HG02870 (cell line): ENCODE measurements at regions not wholly inside any gene's neighbourhood (a gene's known extent, or its start where the extent isn't known, plus 50 kb on each side); places are given as distances from the start of the nearest gene placed in this dataset.
A peak's percentile ranks its signal among the peaks of the same experiment; 100 is the strongest.

Experiments
- ATAC-seq: cut with Tn5 transposase; IDR thresholded peaks from one replicate; pipeline ENCODE4 v1.9.1; 2021; ENCODE audit warnings: mild to moderate bottlenecking, moderate library complexity; ENCODE audit not compliant: unreplicated experiment

DNA sequence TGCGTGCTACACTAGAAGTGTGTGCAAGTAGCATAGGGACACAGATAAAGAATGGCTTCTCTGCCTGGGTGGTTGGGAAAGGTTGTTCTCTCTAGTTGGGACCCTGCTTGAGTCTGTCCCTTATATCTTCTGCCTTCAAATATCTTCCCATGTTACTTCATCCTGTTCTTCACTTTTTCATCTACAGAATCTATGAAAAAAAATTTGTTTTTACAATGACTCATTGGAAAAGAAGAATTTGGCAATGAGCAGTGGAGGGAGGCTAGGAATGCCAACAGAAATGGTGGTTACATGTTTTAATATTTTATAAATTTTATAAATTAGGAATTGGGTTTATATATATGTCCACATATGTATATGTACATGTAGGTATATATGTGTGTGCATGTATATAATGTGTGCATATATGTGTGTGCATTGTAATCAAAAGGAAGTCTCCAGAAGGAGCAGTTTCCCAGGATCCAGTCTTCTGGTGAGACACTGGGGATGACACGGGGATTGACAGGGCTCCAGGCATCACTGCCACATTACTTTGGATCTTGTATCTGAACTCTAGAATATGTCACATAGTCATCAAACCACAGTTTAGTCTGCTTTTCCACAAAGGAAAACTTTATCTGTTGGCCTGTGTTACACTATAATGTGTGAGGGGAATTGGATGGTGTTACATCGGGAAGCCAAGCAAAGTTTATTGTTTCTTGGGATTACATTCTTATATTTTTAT lies 75.3 kb upstream of the RIPOR2 start:
- no peak for ATAC-seq

GRCh38 chr6:25012657-25013056 lies 76.9 kb upstream of the RIPOR2 start:
- no peak for ATAC-seq

DNA sequence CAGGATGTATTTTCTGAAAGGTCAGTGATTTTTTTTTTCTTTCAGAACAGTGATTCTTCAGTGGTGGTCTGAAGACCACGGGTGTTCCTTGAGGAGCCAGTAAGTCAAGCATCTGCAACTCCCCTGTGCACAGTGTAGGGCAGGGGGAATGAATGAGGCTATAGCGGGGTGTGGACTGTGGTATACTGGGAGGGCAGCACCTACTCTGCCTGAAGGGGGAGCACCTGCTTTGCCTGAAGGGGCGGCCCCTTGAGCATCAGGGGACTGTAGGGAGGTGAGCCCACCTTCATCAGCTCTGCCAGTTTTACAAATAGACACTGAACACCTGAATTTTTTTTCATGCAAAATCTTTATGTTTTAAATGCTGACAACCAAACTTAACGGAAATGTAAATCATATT lies 77.5 kb upstream of the RIPOR2 start:
- ATAC-seq = peak; percentile 59

DNA sequence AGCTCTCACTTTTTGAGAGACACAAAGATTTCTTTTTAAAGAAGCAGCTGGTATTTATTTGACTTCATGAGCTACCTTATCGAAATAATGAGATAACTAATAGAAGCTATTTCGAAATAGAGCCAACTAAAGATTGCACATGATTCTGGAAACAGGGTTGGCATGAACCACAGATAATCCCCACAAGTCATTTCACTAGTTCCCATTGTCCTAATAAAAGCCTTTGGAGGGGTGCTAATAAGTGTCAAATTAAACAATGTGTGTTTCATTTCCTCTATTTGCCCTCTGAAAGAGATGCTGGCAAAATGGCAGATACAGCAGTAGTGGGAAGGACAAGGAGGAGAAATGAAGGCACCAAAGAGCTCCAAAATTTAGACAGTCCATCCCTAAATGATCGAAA lies 78.6 kb upstream of the RIPOR2 start:
- ATAC-seq = no peak

DNA sequence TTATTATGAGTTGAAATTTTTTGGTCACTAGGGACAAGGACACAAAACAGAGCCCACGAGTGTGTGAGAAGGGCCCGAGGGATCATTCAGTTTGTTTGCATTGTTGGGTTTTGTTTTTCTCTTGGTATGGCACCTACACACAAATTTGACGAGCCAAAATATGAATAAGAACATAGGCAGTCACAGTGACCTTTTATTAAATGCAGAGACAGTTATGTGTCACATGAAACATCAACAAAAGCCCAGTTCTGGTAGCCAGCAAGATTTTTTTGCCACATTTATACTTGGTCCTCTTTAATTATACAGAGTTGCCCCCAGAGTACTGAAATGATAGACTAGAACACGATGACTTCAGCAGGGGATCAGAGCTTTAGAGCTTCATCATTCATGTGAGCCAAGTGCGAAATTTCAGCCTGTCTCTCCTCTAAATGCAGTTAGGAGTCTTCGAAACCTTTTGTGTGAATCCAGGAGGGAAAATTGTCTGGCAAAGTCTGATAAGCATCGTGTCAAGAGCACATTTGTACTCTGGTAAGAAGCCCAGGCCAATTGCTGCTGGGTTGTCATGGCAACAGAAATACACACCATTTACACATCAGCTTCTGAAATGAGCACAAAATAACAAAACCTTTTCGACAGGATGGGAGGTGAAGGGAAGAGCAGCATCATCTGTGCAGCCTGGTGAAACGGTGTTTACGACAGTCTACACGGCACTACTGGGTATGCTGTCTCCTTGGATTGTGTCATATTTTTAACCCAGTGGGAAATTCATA lies 79.2 kb upstream of the RIPOR2 start:
- peak; percentile 34 for ATAC-seq

DNA sequence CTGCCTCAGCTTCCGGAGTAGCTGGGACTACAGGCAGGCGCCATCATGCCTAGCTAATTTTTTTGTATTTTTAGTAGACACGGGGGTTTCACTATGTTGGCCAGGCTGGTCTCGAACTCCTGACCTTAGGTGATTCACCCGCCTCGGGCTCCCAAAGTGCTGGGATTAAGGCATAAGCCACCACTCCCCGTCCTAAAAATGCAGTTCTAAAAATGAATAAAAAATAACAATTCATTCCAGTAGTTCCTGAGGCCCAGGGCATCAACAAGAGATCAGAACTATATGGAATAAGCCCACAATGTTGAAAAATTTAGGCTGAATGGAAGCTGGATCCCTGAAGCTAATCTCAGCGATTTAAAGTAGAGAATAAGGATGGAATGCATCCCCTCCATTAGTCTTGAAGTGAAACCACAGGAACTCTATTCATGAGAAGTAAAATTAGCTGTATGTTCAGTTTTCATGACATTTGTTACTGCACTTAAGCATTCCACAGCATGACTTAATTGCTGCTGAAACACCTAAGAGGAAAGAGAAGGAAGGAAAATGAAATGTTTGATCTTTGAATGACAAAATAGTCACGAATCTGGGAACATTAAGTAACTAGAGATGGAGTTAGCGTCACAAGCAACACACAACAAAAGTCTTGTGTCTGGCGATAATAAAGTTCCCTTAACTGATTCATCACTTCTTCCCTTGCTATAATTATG lies 80.4 kb upstream of the RIPOR2 start:
- ATAC-seq = no peak

- ATAC-seq = no peak
Observed at GRCh38 chr6:25017486-25017885, 81.7 kb upstream of the RIPOR2 start.

GRCh38 chr6:25017932-25018567 lies 82.3 kb upstream of the RIPOR2 start:
- ATAC-seq = no peak

DNA sequence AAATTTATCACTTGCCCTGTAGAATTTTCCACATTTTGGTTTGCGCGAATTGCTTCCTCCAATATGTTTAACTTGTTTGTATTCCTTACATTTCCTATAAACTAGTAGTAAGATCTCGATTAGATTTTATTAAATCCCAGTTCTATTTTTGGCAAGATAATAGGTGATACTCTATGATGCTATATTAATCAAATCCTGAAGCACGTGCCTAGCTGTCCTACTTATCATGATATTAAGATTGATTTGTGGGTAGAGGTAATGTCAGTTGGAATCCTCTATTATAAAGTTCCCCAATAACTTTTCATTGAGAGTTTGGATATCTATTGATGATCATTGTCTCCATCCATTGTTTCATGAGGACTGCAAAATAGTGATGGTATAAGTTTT lies 82.8 kb upstream of the RIPOR2 start:
- no peak for ATAC-seq

- no peak for ATAC-seq
Observed at GRCh38 chr6:25022140-25022553, 86.4 kb upstream of the RIPOR2 start.

- no peak for ATAC-seq
Observed at GRCh38 chr6:25023781-25024180, 88.0 kb upstream of the RIPOR2 start.

DNA sequence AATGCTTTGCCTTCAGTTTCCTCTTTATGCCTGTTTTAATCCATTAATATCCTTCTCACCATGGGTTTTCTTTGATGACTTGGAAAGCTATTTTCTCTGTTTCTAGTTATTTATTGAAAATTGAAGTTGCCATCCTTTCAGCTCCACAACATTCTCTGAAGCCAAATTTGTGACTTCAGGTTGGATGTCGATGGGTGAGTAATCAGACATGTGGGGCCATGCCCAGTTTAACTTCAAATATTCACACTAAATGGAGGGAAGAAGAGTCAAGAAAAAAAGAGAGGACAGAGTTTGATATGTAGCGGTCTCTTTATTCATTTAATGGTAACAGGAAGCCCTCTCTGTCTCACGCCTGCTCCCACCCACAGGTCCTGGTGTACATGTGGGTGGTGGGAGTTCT lies 89.1 kb upstream of the RIPOR2 start:
- no peak for ATAC-seq

DNA sequence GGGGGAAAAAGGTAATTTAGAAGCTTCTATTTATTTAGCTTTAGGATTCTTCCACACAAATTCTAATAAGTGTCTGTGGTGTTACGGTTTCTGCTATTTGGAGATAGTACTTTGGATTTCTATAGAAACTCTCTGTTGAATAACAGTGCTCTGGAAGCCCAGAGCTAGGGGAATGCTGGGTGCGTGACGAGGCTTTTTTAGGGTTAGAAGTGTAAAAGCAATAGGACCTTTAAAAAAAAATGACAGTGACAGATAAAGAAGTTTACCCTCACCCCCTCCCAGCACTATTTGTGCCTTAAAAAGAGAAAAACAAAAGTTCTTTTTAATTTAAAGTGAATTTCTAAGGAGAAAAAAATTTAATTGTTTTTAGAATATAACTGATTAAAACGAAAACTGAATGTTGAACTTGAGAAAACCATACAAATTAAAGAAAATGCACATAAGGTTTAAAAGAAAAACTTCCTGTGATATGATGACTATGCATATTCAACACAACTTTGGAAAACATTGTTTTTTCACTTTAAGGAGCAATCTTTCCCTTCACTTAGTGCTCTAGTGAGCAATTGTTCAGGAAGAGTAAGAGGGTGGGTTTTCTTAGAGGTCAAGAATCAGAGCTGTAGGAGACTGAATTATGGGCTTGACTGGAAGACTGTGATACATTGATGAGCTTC lies 89.6 kb upstream of the RIPOR2 start:
- no peak for ATAC-seq

DNA sequence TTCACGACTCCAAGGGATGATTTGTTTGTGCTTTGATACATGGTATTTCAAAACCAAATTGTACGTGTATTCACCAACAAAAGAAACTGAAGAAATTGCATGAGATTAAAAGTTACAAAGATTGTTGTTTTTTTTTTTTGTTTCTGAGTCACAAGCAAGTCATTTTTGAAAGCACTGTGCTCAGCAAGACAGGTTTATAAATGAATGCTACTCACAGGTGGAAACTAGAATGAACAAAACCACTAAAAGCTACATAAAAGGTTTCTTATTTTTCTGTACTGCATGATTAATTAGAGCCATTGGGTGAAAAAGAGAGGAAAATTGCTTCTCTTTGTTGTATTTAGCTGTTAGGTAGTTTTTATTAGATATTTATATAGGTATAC lies 90.2 kb upstream of the RIPOR2 start:
- ATAC-seq = no peak

DNA sequence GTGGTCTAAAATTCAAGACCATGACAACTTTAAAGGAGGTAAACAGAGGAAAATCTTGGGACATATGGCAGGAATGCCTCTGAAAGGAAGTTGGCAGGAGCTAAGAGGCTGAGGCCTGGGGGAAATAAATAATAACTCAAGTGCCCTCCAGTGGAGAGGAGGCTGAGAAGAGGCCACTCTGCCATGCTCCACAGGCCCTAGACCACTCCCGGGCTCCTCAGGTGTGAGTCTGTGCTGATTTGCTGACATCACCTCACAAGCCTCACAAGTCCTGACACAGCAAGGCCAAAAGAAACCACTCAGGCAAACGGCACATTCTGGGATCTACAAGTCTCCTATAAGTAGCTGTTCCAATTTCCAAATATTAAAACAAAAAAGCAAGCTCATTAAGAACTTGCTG lies 91.0 kb upstream of the RIPOR2 start:
- no peak for ATAC-seq

GRCh38 chr6:25027221-25027916 lies 91.6 kb upstream of the RIPOR2 start:
- peak; percentile 92 for ATAC-seq

GRCh38 chr6:25028328-25028727 lies 92.6 kb upstream of the RIPOR2 start:
- ATAC-seq = no peak

DNA sequence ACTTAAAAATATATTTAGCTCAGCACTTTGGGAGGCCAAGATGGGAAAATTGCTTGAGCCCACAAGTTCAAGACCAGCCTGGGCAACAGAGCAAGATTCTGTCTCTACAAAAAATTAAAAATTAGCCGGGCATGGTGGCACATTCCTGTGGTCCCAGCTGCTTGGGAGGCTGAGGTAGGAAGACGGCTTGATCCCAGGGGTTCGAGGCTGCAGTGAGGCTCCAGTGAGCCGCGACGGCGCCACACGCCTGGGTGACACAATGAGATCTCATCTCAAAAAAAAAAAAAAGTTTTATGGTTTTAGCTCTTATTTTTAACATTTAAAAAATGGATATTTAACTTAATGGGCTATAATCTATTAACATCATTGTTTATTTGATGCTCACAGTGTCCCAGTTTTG lies 97.2 kb upstream of the RIPOR2 start:
- no peak for ATAC-seq

DNA sequence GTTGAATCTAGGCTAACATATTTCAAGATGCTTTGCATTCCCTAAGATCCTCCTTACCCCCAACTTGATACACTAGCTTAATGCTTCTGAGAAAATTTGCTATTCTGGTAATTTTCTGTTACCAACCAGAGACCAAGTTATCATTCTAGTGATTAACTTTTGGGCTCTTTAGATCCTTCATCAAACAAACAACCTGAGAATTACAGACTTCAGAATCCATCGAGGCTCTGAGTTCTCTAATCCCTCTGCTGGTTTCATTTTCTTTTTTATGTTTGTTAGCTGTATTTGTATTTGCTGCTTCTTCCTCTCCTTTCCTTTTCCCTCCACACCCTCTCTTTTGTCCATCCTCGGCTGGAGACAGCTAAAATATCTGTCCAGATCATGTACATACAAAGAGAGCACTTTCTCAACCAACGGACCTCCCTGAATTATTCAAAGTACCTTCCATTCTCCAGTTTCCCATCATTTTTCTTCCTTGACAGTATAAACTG lies 98.7 kb upstream of the RIPOR2 start:
- no peak for ATAC-seq

- ATAC-seq = peak; percentile 41
Observed at GRCh38 chr6:25035174-25035511, 99.4 kb upstream of the RIPOR2 start.
